ENCODE measurements at regions not wholly inside any gene's neighbourhood (a gene's known extent, or its start where the extent isn't known, plus 50 kb on each side); places are given as distances from the start of the nearest gene placed in this dataset.

DNA sequence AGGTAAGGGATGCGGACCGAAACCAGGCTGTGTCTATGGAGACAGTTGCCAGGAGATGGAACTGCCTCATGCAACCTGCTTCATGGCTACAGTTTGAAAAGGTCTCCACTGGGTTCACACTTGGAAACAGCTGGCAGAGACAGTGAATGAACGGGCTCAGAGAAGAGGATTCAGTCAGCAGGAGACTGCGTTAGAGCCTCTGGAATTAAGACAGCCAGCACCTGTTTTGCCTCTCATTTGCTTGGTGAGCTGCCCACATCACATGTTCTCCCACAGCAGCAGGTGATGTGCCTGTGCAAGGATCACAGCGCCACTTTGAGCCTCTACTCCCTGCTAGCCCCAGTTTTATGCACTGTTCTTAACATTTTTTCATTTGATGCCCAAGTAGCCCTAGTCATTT, 321.0 kb downstream of the PLPP3 start:
- H3K27ac ChIP-seq, result no peak overlapping the region
- intact Hi-C loops (cut with DNase I), result no loop called here

DNA sequence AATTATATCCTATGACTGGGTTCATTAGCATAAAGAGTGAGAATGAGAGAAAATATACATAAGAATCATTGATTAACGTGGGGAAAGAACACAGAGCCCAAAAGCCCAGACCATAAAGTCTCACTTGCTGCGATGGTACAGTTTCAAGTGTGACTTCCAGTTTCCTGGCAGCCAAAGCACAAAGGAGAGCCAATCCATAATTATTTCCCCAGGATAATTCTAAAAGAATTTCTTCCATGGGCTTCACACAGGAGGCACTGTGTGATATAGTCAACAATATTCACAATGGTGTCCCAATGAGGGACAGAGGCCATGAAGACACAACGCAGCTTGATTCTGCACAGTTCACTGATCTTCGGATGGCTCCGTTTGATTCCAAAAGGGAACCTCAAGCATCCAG, 321.6 kb downstream of the PLPP3 start:
- Histone ChIP-seq H3K27ac (no peak overlapping the region), H3K4me3 (no peak overlapping the region), H3K36me3 (no peaks in the 10 kb centered on the region), H3K27me3 (no peaks in the 10 kb centered on the region), H3K4me1 (peaks cover 0 to 10% (median 2%) of the 10 kb centered on the region in 3 donors), H3K9me3 (peaks cover 0 to 5% (median 0%) of the 10 kb centered on the region in 3 donors)
- no peak for DNase-seq
- intact Hi-C loops (cut with DNase I), result no loop called here
- TF ChIP-seq, protein P1, sequence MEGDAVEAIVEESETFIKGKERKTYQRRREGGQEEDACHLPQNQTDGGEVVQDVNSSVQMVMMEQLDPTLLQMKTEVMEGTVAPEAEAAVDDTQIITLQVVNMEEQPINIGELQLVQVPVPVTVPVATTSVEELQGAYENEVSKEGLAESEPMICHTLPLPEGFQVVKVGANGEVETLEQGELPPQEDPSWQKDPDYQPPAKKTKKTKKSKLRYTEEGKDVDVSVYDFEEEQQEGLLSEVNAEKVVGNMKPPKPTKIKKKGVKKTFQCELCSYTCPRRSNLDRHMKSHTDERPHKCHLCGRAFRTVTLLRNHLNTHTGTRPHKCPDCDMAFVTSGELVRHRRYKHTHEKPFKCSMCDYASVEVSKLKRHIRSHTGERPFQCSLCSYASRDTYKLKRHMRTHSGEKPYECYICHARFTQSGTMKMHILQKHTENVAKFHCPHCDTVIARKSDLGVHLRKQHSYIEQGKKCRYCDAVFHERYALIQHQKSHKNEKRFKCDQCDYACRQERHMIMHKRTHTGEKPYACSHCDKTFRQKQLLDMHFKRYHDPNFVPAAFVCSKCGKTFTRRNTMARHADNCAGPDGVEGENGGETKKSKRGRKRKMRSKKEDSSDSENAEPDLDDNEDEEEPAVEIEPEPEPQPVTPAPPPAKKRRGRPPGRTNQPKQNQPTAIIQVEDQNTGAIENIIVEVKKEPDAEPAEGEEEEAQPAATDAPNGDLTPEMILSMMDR (IDR thresholded peaks at IDR 0.05), result no peak
- TF ChIP-seq POLR2A (IDR thresholded peaks at IDR 0.05), result no peak
- WGBS, 2 donors, result 83 to 88% methylated on average over 5 of the region's 5 CpGs

More for the DNA sequence above, 321.0 kb downstream of the PLPP3 start:
- Histone ChIP-seq H3K36me3 (no peaks in the 10 kb centered on the region), H3K4me3 (no peak overlapping the region), H3K4me1 (peaks cover 0 to 10% (median 2%) of the 10 kb centered on the region in 3 donors), H3K27me3 (no peaks in the 10 kb centered on the region), H3K9me3 (peaks cover 0 to 5% (median 0%) of the 10 kb centered on the region in 3 donors)
- DNase-seq, result no peak
- 79 to 87% methylated on average over 5 of the region's 5 CpGs for WGBS, 2 donors
- TF ChIP-seq, protein P1 (IDR thresholded peaks at IDR 0.05), result no peak
- TF ChIP-seq POLR2A (IDR thresholded peaks at IDR 0.05), result no peak

DNA sequence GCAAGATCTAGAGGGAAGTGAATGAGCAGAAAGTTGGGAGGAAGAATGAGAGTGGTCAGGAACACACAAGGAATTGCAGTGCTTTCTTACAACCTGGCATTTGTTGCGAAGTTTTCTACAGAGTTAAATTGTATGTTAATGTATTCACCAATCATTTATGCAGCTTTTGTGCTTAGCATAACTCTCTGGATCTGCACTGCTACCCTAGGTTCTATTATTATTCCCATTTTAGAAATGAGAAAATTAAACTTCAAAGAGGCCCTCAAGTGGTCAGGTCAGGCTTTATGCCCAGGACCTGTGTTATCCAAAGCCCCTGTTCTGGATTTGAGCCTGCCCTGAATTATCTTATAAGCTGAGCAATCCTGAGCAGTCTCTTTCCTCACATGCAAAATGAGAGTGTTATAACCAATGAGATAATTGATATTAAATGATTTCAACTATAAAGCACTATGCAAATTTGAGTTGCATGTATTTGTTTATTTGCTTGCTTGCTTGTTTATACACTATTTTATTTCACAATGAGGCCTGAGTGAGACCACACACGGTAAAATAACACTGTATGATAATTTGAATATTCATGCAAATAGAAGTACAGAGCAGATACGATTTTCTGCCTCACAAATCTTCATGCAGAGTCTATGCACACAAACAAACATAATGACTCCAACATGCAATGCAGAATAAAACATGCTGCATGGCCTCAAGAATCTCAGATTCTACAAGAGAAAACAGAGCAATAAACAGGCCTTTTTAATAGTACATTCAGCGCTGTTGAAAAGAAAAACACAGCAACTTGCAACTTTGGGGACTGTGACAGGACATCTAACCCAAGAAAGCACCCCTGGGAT, 323.0 kb downstream of the PLPP3 start:
- no peaks in the 10 kb centered on the region for H3K36me3 ChIP-seq
- H3K4me3 ChIP-seq, result no peak overlapping the region
- intact Hi-C loops (cut with DNase I), result no loop called here
- 73 to 79% methylated on average over 4 of the region's 4 CpGs for WGBS, 2 donors
- TF ChIP-seq, protein P1 (IDR thresholded peaks at IDR 0.05), result no peak
- no peak for TF ChIP-seq POLR2A (IDR thresholded peaks at IDR 0.05)
- peaks cover 0 to 5% (median 0%) of the 10 kb centered on the region in 3 donors for H3K9me3 ChIP-seq
- no peaks in the 10 kb centered on the region for H3K27me3 ChIP-seq
- DNase-seq, result no peak
- H3K4me1 ChIP-seq, result peaks cover 0 to 10% (median 2%) of the 10 kb centered on the region in 3 donors
- peak overlapping the region in 2 of 4 donors; percentile 22 to 34 for H3K27ac ChIP-seq

DNA sequence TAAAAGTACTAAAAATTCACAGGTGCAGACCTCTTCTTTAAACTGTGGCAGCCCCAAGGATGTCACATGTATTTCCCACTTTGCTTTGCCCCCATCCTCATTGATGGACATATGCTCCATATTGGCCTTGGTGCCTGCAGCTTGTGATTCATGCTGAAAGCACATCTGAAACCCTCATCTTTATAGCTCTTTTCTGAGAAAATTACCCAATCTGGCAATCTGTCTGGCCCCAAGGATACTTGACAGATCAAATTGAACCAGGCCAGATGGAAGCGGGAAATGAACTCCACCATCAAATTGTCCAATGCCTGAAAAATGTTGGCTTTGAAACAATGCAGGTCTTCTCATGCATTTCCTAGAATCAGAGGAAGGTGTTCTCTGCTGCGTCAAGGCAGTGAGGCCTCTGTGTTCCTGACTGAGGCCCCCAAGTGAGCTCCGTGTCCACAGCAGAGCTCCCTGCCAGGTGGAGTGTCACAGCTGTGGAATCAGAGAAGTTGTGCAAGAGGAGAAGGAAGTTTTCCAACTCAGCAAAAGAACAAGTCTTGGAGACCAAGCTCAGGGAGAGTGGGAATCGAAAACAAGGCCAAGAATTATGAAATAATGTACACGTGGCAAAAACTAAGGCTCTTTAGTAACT, 323.7 kb downstream of the PLPP3 start:
- no peaks in the 10 kb centered on the region for H3K36me3 ChIP-seq
- H3K9me3 ChIP-seq, result peaks cover 0 to 5% (median 0%) of the 10 kb centered on the region in 3 donors
- peaks cover 0 to 10% (median 2%) of the 10 kb centered on the region in 3 donors for H3K4me1 ChIP-seq
- DNase-seq, result no peak
- intact Hi-C loops (cut with DNase I), result no loop called here
- no peak for TF ChIP-seq POLR2A (IDR thresholded peaks at IDR 0.05)
- TF ChIP-seq, protein P1 (IDR thresholded peaks at IDR 0.05), result no peak
- 40 to 61% methylated on average over 5 of the region's 5 CpGs for WGBS, 2 donors
- no peak overlapping the region for H3K4me3 ChIP-seq
- peak overlapping the region in 3 of 4 donors; percentile 2 to 53 (median 47) for H3K27ac ChIP-seq
- H3K27me3 ChIP-seq, result no peaks in the 10 kb centered on the region

DNA sequence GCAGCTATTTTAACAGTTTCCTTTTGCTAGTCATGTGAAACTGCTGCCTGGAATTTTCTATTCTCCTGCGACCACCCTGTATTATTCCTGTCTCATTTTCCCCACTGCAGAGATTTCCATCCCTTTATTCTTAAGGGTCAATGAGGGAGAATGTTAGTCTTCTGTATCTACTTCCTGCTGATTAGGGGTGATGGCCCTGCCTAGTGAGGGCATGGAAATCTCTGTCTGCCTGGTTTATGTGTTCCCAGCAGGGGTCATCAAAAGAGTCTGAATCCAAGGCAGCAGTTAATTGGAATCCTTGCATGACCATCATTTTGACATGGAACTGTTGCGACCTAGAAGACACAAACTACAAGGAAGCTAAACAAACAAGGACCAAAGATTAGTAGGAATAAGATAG, 325.2 kb downstream of the PLPP3 start:
- H3K36me3 ChIP-seq, result no peaks in the 10 kb centered on the region
- 84 to 86% methylated on average over 2 of the region's 2 CpGs for WGBS, 2 donors

More for the DNA sequence above, 325.2 kb downstream of the PLPP3 start:
- intact Hi-C loops (cut with DNase I), result no loop called here
- H3K27me3 ChIP-seq, result no peaks in the 10 kb centered on the region
- H3K4me3 ChIP-seq, result no peak overlapping the region
- DNase-seq, result no peak
- TF ChIP-seq, protein P1 (IDR thresholded peaks at IDR 0.05), result no peak
- TF ChIP-seq POLR2A (IDR thresholded peaks at IDR 0.05), result no peak
- H3K27ac ChIP-seq, result no peak overlapping the region
- H3K4me1 ChIP-seq, result peaks cover 0 to 10% (median 2%) of the 10 kb centered on the region in 3 donors
- H3K9me3 ChIP-seq, result no peaks in the 10 kb centered on the region
